Brain microvascular endothelial cell (primary cell): ENCODE measurements at regions not wholly inside any gene's neighbourhood (a gene's known extent, or its start where the extent isn't known, plus 50 kb on each side); places are given as distances from the start of the nearest gene placed in this dataset.
A peak's percentile ranks its signal among the peaks of the same experiment; 100 is the strongest.
"Not testable (repeated sequence)": the region's sequence is repeated elsewhere in the genome, so short reads cannot be mapped to it uniquely, and the experiment has no call there.

Experiments used
- DNase-seq: peaks from one replicate; pipeline ENCODE4 v3.0.0-alpha.2; 2020
- H3K27ac ChIP-seq: fragments of 250-450 bp; sonication (Bioruptor Pico); 2 replicates; pipeline ENCODE4 v1.5.1; 2020; ENCODE audit warnings: mild to moderate bottlenecking, moderate library complexity
- H3K27me3 ChIP-seq: fragments of 250-450 bp; sonication (Bioruptor Pico); replicated peaks from 2 replicates; pipeline ENCODE4 v1.5.1; 2020; ENCODE audit warnings: mild to moderate bottlenecking
- H3K36me3 ChIP-seq: fragments of 250-450 bp; sonication (Bioruptor Pico); replicated peaks from 2 replicates; pipeline ENCODE4 v1.5.1; 2020; ENCODE audit warnings: mild to moderate bottlenecking
- H3K4me3 ChIP-seq: 2 replicates; pipeline ENCODE4 v1.5.1; 2011; ENCODE audit warnings: low read depth, mild to moderate bottlenecking, control low read depth, low read length, moderate library complexity
- in situ Hi-C: cut with HindIII; loops from 2 replicates; pipeline ENCODE4 v1.10.0; 2017; ENCODE audit warnings: low sequenced_read_pairs, low pct_ligation_motif_present
- TF ChIP-seq, protein P1 (sequence below): IDR thresholded peaks from 2 replicates; pipeline ENCODE4 v1.5.1; 2011; ENCODE audit warnings: low read depth, mild to moderate bottlenecking, moderate library complexity, low read length, control low read depth, inconsistent platforms; ENCODE audit errors: missing control alignments

DNA sequence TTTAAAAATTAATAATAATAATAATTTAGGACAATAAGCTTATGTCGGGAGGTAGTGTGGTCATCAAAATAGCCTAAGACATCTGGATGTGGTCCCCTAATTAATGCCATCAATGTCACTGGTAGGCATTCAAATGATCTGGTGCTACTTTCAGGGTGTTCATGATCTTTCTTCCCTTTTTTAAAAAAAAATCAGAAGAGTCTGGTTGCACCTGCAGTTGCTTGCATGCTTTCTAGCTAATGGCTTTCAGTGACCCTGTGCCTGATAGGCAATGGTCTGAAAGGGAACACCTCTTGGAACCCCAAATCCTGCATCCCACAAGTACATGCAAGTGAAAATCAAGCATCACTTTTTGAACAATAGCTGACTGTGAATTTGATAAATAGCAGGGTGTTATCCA lies 64.1 kb upstream of the KBTBD8 start:
- TF ChIP-seq, protein P1, sequence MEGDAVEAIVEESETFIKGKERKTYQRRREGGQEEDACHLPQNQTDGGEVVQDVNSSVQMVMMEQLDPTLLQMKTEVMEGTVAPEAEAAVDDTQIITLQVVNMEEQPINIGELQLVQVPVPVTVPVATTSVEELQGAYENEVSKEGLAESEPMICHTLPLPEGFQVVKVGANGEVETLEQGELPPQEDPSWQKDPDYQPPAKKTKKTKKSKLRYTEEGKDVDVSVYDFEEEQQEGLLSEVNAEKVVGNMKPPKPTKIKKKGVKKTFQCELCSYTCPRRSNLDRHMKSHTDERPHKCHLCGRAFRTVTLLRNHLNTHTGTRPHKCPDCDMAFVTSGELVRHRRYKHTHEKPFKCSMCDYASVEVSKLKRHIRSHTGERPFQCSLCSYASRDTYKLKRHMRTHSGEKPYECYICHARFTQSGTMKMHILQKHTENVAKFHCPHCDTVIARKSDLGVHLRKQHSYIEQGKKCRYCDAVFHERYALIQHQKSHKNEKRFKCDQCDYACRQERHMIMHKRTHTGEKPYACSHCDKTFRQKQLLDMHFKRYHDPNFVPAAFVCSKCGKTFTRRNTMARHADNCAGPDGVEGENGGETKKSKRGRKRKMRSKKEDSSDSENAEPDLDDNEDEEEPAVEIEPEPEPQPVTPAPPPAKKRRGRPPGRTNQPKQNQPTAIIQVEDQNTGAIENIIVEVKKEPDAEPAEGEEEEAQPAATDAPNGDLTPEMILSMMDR: no peak
- DNase-seq: no peak
- Histone ChIP-seq H3K4me3 (no peak overlapping the region), H3K27ac (no peak overlapping the region), H3K27me3 (peaks cover 2% of the 10 kb centered on the region), H3K36me3 (no peaks in the 10 kb centered on the region)
- in situ Hi-C loops: no loop called here

DNA sequence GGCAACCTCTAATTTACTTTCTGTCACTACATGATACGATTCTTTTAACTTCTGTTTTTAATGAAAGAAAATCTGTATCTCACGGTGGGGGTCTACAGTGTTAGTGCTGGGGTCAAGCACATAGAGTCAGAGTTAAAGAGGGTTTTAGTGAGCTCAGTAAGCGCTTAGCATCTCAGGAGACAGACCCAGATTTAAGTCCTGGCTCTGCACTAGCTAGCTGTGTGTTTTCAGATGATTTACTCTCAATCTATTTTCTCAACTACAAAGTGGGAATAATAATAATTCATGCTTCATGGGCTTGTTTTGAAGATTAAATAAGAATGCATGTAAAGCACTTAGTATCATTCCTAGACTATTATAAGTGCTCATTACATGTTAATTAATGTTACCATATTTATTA lies 63.4 kb upstream of the KBTBD8 start:
- Histone ChIP-seq H3K36me3 (no peaks in the 10 kb centered on the region), H3K27ac (no peak overlapping the region), H3K4me3 (no peak overlapping the region), H3K27me3 (peaks cover 2% of the 10 kb centered on the region)
- in situ Hi-C loops: no loop called here
- DNase-seq: no peak
- TF ChIP-seq, protein P1: no peak

DNA sequence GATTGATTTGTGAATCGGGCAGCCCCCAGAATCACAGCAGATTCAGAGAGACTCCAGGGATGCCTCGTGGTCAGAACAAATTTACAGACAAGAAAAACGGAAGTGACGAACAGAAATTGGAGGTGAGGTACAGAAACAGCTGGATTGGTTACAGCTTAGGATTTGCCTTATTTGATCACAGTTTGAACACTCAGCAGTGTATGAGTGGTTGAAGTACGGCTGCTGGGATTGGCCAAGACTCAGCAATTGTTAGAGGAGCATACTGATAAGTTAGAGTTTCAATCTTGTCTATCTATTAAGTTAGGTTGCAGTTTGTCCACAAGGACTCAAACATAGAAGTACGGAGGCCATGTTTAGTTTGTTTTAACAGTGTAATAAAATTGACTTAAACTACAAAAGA lies 61.1 kb upstream of the KBTBD8 start:
- DNase-seq, in situ Hi-C loops, H3K36me3 ChIP-seq, H3K4me3 ChIP-seq, H3K27me3 ChIP-seq, H3K27ac ChIP-seq: not testable (repeated sequence)

DNA sequence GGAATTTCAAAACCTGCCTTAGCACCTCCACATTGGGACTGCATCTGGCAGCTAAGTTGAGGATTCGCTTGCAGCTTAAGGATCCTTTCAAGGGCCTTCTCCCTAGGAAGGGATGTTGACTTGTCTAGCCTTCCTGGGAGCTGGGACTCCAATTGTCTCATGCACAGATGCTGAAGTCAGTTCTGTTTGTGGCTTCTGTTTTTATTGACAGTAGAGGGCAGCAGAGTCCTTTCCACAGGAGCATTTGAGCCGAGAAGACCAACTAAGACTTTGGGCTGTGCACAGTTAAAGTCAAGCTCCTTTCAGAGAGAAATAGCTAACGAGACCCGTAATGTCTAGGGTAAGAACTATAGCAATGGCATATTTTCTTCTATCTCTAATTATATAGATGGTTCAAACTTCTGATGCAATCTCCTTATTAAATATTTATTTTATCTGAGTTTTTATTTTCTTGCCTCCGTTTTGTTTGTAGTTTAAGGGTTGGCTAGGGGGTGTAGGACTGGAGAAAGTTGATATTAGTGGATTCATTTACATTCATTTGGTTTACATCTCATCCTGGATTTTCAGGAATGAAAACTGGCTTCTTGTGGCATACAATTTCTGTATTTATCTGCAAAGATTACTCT lies 59.7 kb upstream of the KBTBD8 start:
- no peaks in the 10 kb centered on the region for H3K36me3 ChIP-seq
- H3K4me3 ChIP-seq: no peak overlapping the region
- TF ChIP-seq, protein P1: peak; percentile 86
- in situ Hi-C loops: no loop called here
- DNase-seq: peak; percentile 67
- no peak overlapping the region for H3K27ac ChIP-seq
- H3K27me3 ChIP-seq: no peaks in the 10 kb centered on the region

DNA sequence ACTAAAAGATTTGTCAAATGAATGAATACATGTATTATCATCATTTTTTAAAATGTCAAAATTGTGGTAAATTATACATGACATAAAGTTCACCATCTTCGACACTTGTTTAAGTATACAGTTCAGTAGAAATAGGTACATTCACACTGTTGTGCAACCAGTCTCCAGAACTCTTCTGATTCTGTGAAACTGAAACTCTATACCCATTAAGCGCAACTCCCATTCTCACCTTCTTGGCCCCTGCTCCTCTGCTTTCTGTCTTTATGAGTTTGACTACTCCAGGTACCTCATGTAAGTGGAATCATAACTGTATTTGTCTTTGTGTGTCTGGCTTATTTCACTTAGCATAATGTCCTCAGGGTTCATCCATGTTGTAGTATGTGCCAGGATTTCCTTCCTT lies 50.1 kb upstream of the KBTBD8 start:
- no peak for DNase-seq
- Histone ChIP-seq H3K4me3 (no peak overlapping the region), H3K27ac (no peak overlapping the region), H3K27me3 (no peaks in the 10 kb centered on the region), H3K36me3 (no peaks in the 10 kb centered on the region)
- TF ChIP-seq, protein P1: no peak
- in situ Hi-C loops: no loop called here
